Right atrium auricular region (tissue), 2 donors: ENCODE measurements at regions not wholly inside any gene's neighbourhood (a gene's known extent, or its start where the extent isn't known, plus 50 kb on each side); places are given as distances from the start of the nearest gene placed in this dataset.

Experiments used
- DNase-seq: peaks from one replicate; pipeline ENCODE4 v3.0.0-alpha.2; 2019; ENCODE audit warnings: low spot score
- H3K27ac ChIP-seq, 2 donors: fragments of 200-600 bp; sonication (generic); 1 replicate in 1 of 2; 2 replicates in 1 of 2; pipeline ENCODE4 v1.5.1; 2016 to 2019
- H3K27me3 ChIP-seq, 2 donors: fragments of 200-600 bp; sonication (generic); one replicate each; pipeline versions ENCODE4 v1.5.1 to v1.6.0; 2017 to 2019
- H3K36me3 ChIP-seq: fragments of 200-600 bp; sonication (generic); one replicate; pipeline ENCODE4 v1.5.1; 2016
- H3K4me1 ChIP-seq, 2 donors: fragments of 200-600 bp; sonication (generic); one replicate each; pipeline versions ENCODE4 v1.5.1 to v1.6.0; 2017 to 2019
- H3K4me3 ChIP-seq, 2 donors: fragments of 200-600 bp; sonication (generic); 1 replicate in 1 of 2; 2 replicates in 1 of 2; pipeline ENCODE4 v1.5.1; 2017 to 2019; ENCODE audit warnings: mild to moderate bottlenecking in 1 of 2, moderate library complexity in 1 of 2
- H3K9me3 ChIP-seq, 2 donors: fragments of 200-600 bp; sonication (generic); one replicate each; pipeline ENCODE4 v1.5.1; 2019
- TF ChIP-seq, protein P1 (sequence below), 2 donors: fragments of 200-600 bp; sonication (generic); IDR thresholded peaks; one replicate each; pipeline ENCODE4 v1.5.1; 2019; ENCODE audit warnings: antibody characterized with exemption in 2 of 2

DNA sequence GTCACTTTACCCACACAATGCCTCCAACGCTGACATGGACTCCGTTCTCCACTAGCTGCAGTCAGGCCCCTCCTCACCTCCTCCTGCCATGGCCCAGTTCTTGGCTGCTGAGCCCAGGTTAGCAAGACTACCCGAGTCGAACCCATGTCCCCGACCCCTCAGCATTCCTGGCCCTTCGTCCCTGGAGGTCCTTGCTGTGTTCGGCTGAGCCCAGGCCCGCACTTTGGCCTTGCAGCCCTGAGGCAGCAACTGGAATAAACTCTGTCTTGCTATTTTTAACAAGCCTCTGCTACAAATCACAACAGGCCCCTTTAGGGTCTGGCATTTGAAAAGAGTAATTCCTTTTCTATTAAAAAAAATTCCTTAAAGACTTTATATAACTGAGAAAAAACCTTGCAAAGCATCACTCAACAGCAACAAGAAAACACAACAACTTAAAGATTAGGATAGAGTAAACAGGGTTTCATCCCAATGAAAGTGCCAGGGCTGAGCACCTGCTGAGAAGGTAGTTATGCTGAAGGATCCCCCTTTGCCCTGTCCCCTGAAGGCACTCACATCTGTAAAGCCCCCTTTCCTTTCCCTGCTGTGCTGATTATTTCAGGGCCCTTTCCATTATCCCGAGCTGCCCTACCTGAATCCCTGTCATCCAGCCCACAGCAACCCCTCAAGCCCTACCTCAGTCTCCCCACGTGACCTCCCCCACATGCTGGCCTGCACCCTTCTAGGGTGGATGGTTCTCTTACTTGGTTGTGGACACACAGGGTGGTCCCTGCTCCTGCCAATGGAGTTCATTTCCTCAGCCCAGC, 120.0 kb upstream of the SNTG2 start:
- Histone ChIP-seq H3K4me3 (no peak overlapping the region), H3K36me3 (no peaks in the 10 kb centered on the region), H3K4me1 (peaks cover 0 to 17% of the 10 kb centered on the region in 2 donors), H3K27me3 (no peaks in the 10 kb centered on the region), H3K9me3 (no peaks in the 10 kb centered on the region), H3K27ac (no peak overlapping the region)
- DNase-seq, result no peak
- TF ChIP-seq, protein P1, sequence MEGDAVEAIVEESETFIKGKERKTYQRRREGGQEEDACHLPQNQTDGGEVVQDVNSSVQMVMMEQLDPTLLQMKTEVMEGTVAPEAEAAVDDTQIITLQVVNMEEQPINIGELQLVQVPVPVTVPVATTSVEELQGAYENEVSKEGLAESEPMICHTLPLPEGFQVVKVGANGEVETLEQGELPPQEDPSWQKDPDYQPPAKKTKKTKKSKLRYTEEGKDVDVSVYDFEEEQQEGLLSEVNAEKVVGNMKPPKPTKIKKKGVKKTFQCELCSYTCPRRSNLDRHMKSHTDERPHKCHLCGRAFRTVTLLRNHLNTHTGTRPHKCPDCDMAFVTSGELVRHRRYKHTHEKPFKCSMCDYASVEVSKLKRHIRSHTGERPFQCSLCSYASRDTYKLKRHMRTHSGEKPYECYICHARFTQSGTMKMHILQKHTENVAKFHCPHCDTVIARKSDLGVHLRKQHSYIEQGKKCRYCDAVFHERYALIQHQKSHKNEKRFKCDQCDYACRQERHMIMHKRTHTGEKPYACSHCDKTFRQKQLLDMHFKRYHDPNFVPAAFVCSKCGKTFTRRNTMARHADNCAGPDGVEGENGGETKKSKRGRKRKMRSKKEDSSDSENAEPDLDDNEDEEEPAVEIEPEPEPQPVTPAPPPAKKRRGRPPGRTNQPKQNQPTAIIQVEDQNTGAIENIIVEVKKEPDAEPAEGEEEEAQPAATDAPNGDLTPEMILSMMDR (IDR thresholded peaks at IDR 0.05), result no peak

DNA sequence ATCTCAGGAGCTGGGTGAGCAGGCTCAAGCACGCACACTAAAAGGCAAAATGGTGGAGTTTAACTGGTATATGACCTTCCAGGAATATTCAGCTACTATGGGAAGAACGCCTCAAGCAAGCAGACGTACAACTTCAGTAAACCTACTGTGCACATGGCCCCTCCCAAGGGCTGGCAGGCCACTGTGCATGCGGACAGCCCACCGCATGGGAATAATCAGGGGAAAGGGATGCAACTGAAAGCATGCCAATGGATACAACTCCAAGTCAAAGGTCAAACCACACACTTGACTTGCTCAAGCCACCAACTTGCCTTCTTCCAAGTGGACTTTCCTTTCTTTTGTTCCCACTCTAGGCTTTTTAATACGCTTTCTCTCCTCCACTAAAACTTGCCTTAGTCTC, 121.6 kb upstream of the SNTG2 start:
- Histone ChIP-seq H3K27ac (no peak overlapping the region), H3K36me3 (no peaks in the 10 kb centered on the region), H3K9me3 (no peaks in the 10 kb centered on the region), H3K4me1 (peaks cover 0 to 17% of the 10 kb centered on the region in 2 donors), H3K27me3 (no peaks in the 10 kb centered on the region), H3K4me3 (no peak overlapping the region)
- no peak for DNase-seq
- TF ChIP-seq, protein P1 (IDR thresholded peaks at IDR 0.05), result no peak

DNA sequence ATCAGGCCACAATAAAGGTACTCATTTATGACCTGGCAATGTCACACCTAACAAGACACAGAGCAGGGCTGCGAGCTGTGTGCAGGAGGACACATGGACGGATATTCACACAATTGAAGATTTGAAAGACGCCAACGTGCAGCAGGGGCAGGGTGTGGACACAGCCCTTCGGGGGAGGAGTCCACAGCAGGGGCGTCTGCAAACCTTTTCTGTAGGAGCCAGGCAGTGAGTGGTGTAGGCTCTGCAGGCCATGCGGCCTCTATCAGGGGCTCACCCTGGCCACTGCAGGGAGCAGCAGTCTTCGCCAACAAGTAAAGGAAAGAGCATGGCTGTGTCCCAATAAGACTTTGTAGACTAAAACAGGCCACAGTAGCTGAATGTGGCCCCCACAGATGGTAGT, 125.7 kb upstream of the SNTG2 start:
- TF ChIP-seq, protein P1 (IDR thresholded peaks at IDR 0.05), result no peak
- no peaks in the 10 kb centered on the region for H3K36me3 ChIP-seq
- DNase-seq, result no peak
- H3K27ac ChIP-seq, result no peak overlapping the region
- no peaks in the 10 kb centered on the region for H3K9me3 ChIP-seq
- no peaks in the 10 kb centered on the region for H3K4me1 ChIP-seq
- H3K4me3 ChIP-seq, result no peak overlapping the region
- H3K27me3 ChIP-seq, result no peaks in the 10 kb centered on the region

DNA sequence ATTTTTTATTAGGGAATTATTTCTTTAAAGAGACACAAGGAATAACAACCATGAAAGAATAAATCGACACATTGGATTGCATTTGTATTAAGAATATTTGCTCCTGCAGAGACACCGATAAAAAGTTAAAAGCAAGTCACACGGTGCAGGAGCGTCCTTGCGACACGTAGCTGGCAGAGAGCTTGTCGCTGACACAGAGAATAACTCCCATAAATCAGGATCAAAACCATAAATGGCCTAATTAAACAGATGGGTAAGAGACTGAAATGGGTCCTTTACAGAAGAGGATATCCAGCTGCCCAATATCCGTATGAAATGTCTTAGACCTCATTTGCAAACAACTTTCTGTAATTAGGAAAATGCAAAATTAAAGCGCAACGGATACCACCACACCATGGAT, 126.1 kb upstream of the SNTG2 start:
- Histone ChIP-seq H3K9me3 (no peaks in the 10 kb centered on the region), H3K27me3 (no peaks in the 10 kb centered on the region), H3K36me3 (no peaks in the 10 kb centered on the region), H3K4me1 (no peaks in the 10 kb centered on the region), H3K4me3 (no peak overlapping the region), H3K27ac (no peak overlapping the region)
- TF ChIP-seq, protein P1 (IDR thresholded peaks at IDR 0.05), result no peak
- DNase-seq, result no peak

DNA sequence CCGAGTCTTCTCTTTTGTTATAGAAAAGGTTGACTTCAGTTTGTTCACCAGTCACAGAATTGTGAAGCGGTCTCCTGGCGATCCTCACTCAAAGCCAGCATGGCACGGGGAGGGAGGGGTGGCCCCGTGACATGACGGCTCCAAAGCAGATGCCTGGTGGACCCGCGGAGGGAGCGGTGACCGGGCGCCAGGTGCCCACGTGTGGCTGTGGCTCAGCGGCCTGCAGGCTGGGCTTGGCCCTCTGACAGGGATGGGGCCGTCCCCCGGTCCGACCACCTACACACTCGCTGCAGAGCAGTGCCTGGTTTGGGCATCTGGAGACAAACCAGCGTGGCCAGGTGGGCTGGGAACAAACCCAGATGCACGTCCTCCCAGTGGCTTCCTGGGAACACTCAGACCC, 129.1 kb upstream of the SNTG2 start:
- TF ChIP-seq, protein P1 (IDR thresholded peaks at IDR 0.05), result no peak
- Histone ChIP-seq H3K9me3 (no peaks in the 10 kb centered on the region), H3K36me3 (no peaks in the 10 kb centered on the region), H3K27me3 (no peaks in the 10 kb centered on the region), H3K4me3 (no peak overlapping the region), H3K27ac (no peak overlapping the region), H3K4me1 (no peaks in the 10 kb centered on the region)
- DNase-seq, result no peak

DNA sequence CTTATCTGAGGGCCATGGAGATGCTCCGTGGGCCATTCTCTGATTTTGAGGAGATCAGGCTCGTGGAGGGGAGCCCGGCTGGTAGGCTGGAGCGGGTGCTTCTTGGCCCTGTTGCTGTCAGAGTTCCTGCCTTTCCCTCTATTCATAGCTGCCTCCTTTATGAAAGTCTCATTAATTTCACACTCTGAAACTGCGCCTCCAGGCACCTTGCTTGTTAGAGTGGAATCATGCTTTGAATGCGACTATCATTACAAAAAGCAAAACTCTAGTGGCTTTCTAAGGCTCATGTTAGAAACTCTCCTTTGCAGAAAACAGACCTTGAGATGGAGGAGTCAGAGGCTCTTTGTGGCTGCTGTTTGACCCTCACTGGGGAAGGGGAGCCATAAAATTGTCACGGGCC, 131.0 kb upstream of the SNTG2 start:
- Histone ChIP-seq H3K4me1 (no peaks in the 10 kb centered on the region), H3K9me3 (no peaks in the 10 kb centered on the region), H3K4me3 (no peak overlapping the region), H3K36me3 (no peaks in the 10 kb centered on the region), H3K27me3 (no peaks in the 10 kb centered on the region), H3K27ac (no peak overlapping the region)
- DNase-seq, result no peak
- TF ChIP-seq, protein P1 (IDR thresholded peaks at IDR 0.05), result no peak
